GM12891 (cell line): ENCODE measurements at regions not wholly inside any gene's neighbourhood (a gene's known extent, or its start where the extent isn't known, plus 50 kb on each side); places are given as distances from the start of the nearest gene placed in this dataset.

Experiments
- PAX5 ChIP-seq: IDR thresholded peaks from 2 replicates; pipeline ENCODE4 v1.6.1; 2011; ENCODE audit warnings: low read length, moderate library complexity, mild to moderate bottlenecking; ENCODE audit not compliant: insufficient read depth, severe bottlenecking
- POLR2A ChIP-seq: IDR thresholded peaks from 2 replicates; pipeline ENCODE4 v1.6.1; 2011; ENCODE audit warnings: low read depth, low read length, control low read depth
- POLR2AphosphoS5 ChIP-seq: IDR thresholded peaks from 2 replicates; pipeline ENCODE4 v1.6.1; 2011; ENCODE audit warnings: low read depth, low read length, control low read depth
- POU2F2 ChIP-seq: IDR thresholded peaks from 2 replicates; pipeline ENCODE4 v1.6.1; 2011; ENCODE audit warnings: low read depth, mild to moderate bottlenecking, control low read depth, low read length, moderate library complexity
- SPI1 ChIP-seq: IDR thresholded peaks from 2 replicates; pipeline ENCODE4 v1.6.1; 2011; ENCODE audit warnings: low read depth, low read length, control low read depth
- TAF1 ChIP-seq: IDR thresholded peaks from 2 replicates; pipeline ENCODE4 v1.6.1; 2011; ENCODE audit warnings: low read depth, low read length, control low read depth

- TF ChIP-seq POLR2A: no peak
- no peak for TF ChIP-seq SPI1
- no peak for TF ChIP-seq POLR2AphosphoS5
- no peak for TF ChIP-seq TAF1
- TF ChIP-seq POU2F2: no peak
- no peak for TF ChIP-seq PAX5
Measured at GRCh38 chr14:94995551-94995950, 161.8 kb downstream of the DICER1 start.
